H1 (cell line): ENCODE measurements at regions not wholly inside any gene's neighbourhood (a gene's known extent, or its start where the extent isn't known, plus 50 kb on each side); places are given as distances from the start of the nearest gene placed in this dataset.

Experiments used
- CTCF ChIA-PET: fragments of 300-600 bp; sonication (Branson Sonifier 250); formaldehyde crosslinking; loops from one replicate; lab custom pipeline; 2021; ENCODE audit not compliant: partially characterized antibody; lab: Charles Lee
- POLR2A ChIA-PET: fragments of 300-600 bp; sonication (Branson Sonifier 250); formaldehyde crosslinking; loops from one replicate; lab custom pipeline; 2021; ENCODE audit warnings: inconsistent platforms; ENCODE audit not compliant: partially characterized antibody; lab: Charles Lee
- DNase-seq, 2 experiments: peaks; one replicate each; pipeline versions ENCODE4 v3.0.0 to v3.0.0-alpha.2; 2010 to 2022; ENCODE audit warnings: low spot score in 2 of 2, low read depth in 1 of 2, mixed read lengths in 1 of 2
- FAIRE-seq: peaks from 2 replicates; lab custom pipeline; 2011; peaks lifted over from hg19 to GRCh38; lab: Jason Lieb, UNC
- H2AFZ ChIP-seq: 2 replicates; pipeline ENCODE4 v1.8.1; 2012; ENCODE audit warnings: low read length, inconsistent platforms
- H2AK5ac ChIP-seq: 2 replicates; pipeline ENCODE4 v1.6.1; 2013; ENCODE audit warnings: low read depth, low read length
- H2BK120ac ChIP-seq: replicated peaks from 2 replicates; pipeline ENCODE3; 2013; ENCODE audit warnings: low read depth, low read length, inconsistent platforms
- H2BK12ac ChIP-seq: 2 replicates; pipeline ENCODE4 v1.6.1; 2013; ENCODE audit warnings: low read depth, low read length
- H2BK15ac ChIP-seq: 2 replicates; pipeline ENCODE4 v1.6.1; 2013; ENCODE audit warnings: low read length
- H2BK20ac ChIP-seq: 2 replicates; pipeline ENCODE4 v1.6.1; 2013; ENCODE audit warnings: low read length
- H2BK5ac ChIP-seq: 2 replicates; pipeline ENCODE4 v1.6.1; 2013; ENCODE audit warnings: low read depth, low read length
- H3K14ac ChIP-seq: 2 replicates; pipeline ENCODE4 v1.6.1; 2013; ENCODE audit warnings: inconsistent platforms; ENCODE audit not compliant: insufficient read length
- H3K18ac ChIP-seq: 2 replicates; pipeline ENCODE4 v1.6.1; 2013; ENCODE audit warnings: low read length; ENCODE audit errors: extremely low read depth
- H3K23ac ChIP-seq: 2 replicates; pipeline ENCODE4 v1.6.1; 2013; ENCODE audit warnings: inconsistent platforms; ENCODE audit not compliant: insufficient read length
- H3K23me2 ChIP-seq: 2 replicates; pipeline ENCODE4 v1.6.1; 2013; ENCODE audit warnings: low read depth, low read length
- H3K27ac ChIP-seq: 2 replicates; pipeline ENCODE4 v1.6.1; 2011; ENCODE audit warnings: low read depth, low read length, inconsistent platforms
- H3K27me3 ChIP-seq, 4 experiments: replicated peaks in 1 of 4; 1 replicate in 1 of 4; 2 replicates in 3 of 4; pipeline versions ENCODE4 v1.6.1 to v1.8.1; 2011 to 2013; ENCODE audit warnings: low read length in 3 of 4, mild to moderate bottlenecking in 3 of 4, inconsistent platforms in 2 of 4, mixed read lengths in 2 of 4, moderate library complexity in 1 of 4; ENCODE audit not compliant: control insufficient read depth in 3 of 4, insufficient read depth in 3 of 4; ENCODE audit errors: extremely low read depth in 1 of 4
- H3K36me3 ChIP-seq, 4 experiments: 2 replicates each; pipeline versions ENCODE4 v1.6.1 to v1.8.1; 2011 to 2013; ENCODE audit warnings: mild to moderate bottlenecking in 4 of 4, low read length in 3 of 4, moderate library complexity in 2 of 4, control low read depth in 1 of 4, inconsistent platforms in 1 of 4; ENCODE audit not compliant: insufficient read depth in 4 of 4, control insufficient read depth in 2 of 4
- H3K4ac ChIP-seq: replicated peaks from 2 replicates; pipeline ENCODE3; 2013; ENCODE audit warnings: low read length, low read depth, mixed read lengths, inconsistent platforms; ENCODE audit not compliant: insufficient read length
- H3K4me1 ChIP-seq, 4 experiments: replicated peaks in 1 of 4; 1 replicate in 1 of 4; 2 replicates in 3 of 4; pipeline versions ENCODE4 v1.6.1 to v1.8.1; 2011 to 2013; ENCODE audit warnings: low read length in 3 of 4, inconsistent platforms in 2 of 4, mixed read lengths in 1 of 4; ENCODE audit not compliant: insufficient read depth in 4 of 4, control insufficient read depth in 3 of 4
- H3K4me2 ChIP-seq, 2 experiments: 2 replicates each; pipeline versions ENCODE4 v1.6.1 to v1.8.1; 2011 to 2013; ENCODE audit warnings: low read depth in 2 of 2, low read length in 2 of 2, control low read depth in 1 of 2, inconsistent platforms in 1 of 2, mild to moderate bottlenecking in 1 of 2; ENCODE audit not compliant: insufficient read depth in 1 of 2
- H3K4me3 ChIP-seq, 4 experiments: fragments of 200-600, 300-600 bp in 1 of 4; sonication (generic), shearing (Covaris generic), sonication (Bioruptor Twin) in 1 of 4; 2 replicates each; pipeline versions ENCODE4 v1.5.1 to v1.8.1; 2011 to 2016; ENCODE audit warnings: low read length in 4 of 4, low read depth in 3 of 4, control low read depth in 2 of 4, inconsistent platforms in 2 of 4, mild to moderate bottlenecking in 2 of 4, mixed read lengths in 1 of 4, moderate library complexity in 1 of 4; ENCODE audit not compliant: insufficient read depth in 2 of 4; ENCODE audit errors: extremely low read depth in 1 of 4
- H3K56ac ChIP-seq: replicated peaks from 2 replicates; pipeline ENCODE3; 2013; ENCODE audit warnings: low read depth, mild to moderate bottlenecking, mixed read lengths, low read length, inconsistent platforms; ENCODE audit not compliant: insufficient read length
- H3K79me1 ChIP-seq: 2 replicates; pipeline ENCODE4 v1.6.1; 2013; ENCODE audit warnings: low read depth, low read length, control low read depth
- H3K79me2 ChIP-seq, 2 experiments: 2 replicates each; pipeline versions ENCODE4 v1.6.1 to v1.8.1; 2012 to 2013; ENCODE audit warnings: low read length in 2 of 2, mild to moderate bottlenecking in 2 of 2, inconsistent platforms in 1 of 2; ENCODE audit not compliant: insufficient read depth in 2 of 2, control insufficient read depth in 1 of 2
- H3K9ac ChIP-seq, 4 experiments: replicated peaks in 1 of 4; 1 replicate in 1 of 4; 2 replicates in 3 of 4; pipeline versions ENCODE4 v1.6.1 to v1.8.1; 2011 to 2013; ENCODE audit warnings: low read depth in 3 of 4, low read length in 3 of 4, control low read depth in 2 of 4, mild to moderate bottlenecking in 2 of 4, moderate library complexity in 2 of 4, inconsistent platforms in 1 of 4; ENCODE audit errors: extremely low read depth in 1 of 4
- H3K9me3 ChIP-seq, 2 experiments: 2 replicates each; pipeline versions ENCODE4 v1.6.1 to v1.8.1; 2012 to 2013; ENCODE audit warnings: mild to moderate bottlenecking in 2 of 2, moderate library complexity in 2 of 2, control low read depth in 1 of 2, inconsistent platforms in 1 of 2, low read depth in 1 of 2, low read length in 1 of 2, mixed read lengths in 1 of 2; ENCODE audit not compliant: insufficient read depth in 2 of 2
- H4K20me1 ChIP-seq, 2 experiments: replicated peaks in 1 of 2; 2 replicates each; pipeline versions ENCODE3 to v1.8.1; 2011 to 2013; ENCODE audit warnings: inconsistent platforms in 2 of 2, low read length in 2 of 2, mild to moderate bottlenecking in 1 of 2; ENCODE audit not compliant: insufficient read depth in 2 of 2, control insufficient read depth in 1 of 2
- H4K5ac ChIP-seq: 2 replicates; pipeline ENCODE4 v1.6.1; 2013; ENCODE audit warnings: low read length, low read depth, mixed read lengths, inconsistent platforms; ENCODE audit not compliant: insufficient read length
- H4K8ac ChIP-seq: 2 replicates; pipeline ENCODE4 v1.8.0; 2013; ENCODE audit warnings: mild to moderate bottlenecking, moderate library complexity, low read length, inconsistent platforms; ENCODE audit not compliant: insufficient read depth; ENCODE audit errors: extremely low read depth
- H4K91ac ChIP-seq: replicated peaks from 2 replicates; pipeline ENCODE3; 2013; ENCODE audit warnings: low read length, mixed read lengths, inconsistent platforms; ENCODE audit not compliant: insufficient read length
- CTBP2 ChIP-seq: IDR thresholded peaks from 2 replicates; pipeline ENCODE4 v1.7.0; 2011; ENCODE audit warnings: borderline replicate concordance, mild to moderate bottlenecking, moderate library complexity, mixed read lengths, low read length; ENCODE audit not compliant: insufficient read depth, insufficient read length
- CTCF ChIP-seq, 3 experiments: IDR thresholded peaks; 1 replicate in 2 of 3; 2 replicates in 1 of 3; pipeline versions ENCODE4 v1.5.1 to v1.6.1; 2011; ENCODE audit warnings: low read length in 3 of 3, mild to moderate bottlenecking in 3 of 3, inconsistent platforms in 2 of 3, low read depth in 1 of 3, moderate library complexity in 1 of 3; ENCODE audit not compliant: insufficient read depth in 1 of 3; ENCODE audit errors: control extremely low read depth in 1 of 3
- E2F6 ChIP-seq: IDR thresholded peaks from 2 replicates; pipeline ENCODE4 v1.6.1; 2012; ENCODE audit warnings: inconsistent platforms
- EZH2 ChIP-seq: fragments of 200-600 bp; sonication (generic); IDR thresholded peaks from 2 replicates; pipeline ENCODE4 v1.7.1; 2012; ENCODE audit warnings: low read depth, mild to moderate bottlenecking, moderate library complexity, low read length, inconsistent platforms; ENCODE audit not compliant: severe bottlenecking
- HDAC2 ChIP-seq, 2 experiments: fragments of 300-600 bp in 1 of 2; sonication (generic) in 1 of 2; IDR thresholded peaks; 2 replicates each; pipeline ENCODE4 v1.6.1; 2011 to 2012; ENCODE audit warnings: low read depth in 2 of 2, low read length in 2 of 2, mild to moderate bottlenecking in 2 of 2, moderate library complexity in 2 of 2, borderline replicate concordance in 1 of 2, inconsistent platforms in 1 of 2
- NANOG ChIP-seq: IDR thresholded peaks from 2 replicates; pipeline ENCODE4 v1.6.1; 2011; ENCODE audit warnings: low read length, low read depth, mild to moderate bottlenecking, inconsistent platforms; ENCODE audit not compliant: insufficient read depth, poor library complexity, severe bottlenecking
- POLR2AphosphoS5 ChIP-seq: IDR thresholded peaks from 2 replicates; pipeline ENCODE4 v1.6.1; 2011; ENCODE audit warnings: low read depth, low read length
- WGBS, 2 experiments: shearing (Covaris generic) in 1 of 2; methylation state at CpG; one replicate each; pipeline versions ENCODE4 v1.1.6 to v1.1.7; 2013 to 2015; ENCODE audit warnings: low lambda C conversion rate in 2 of 2, mixed read lengths in 2 of 2, inconsistent platforms in 1 of 2, low coverage in 1 of 2, missing lambda C conversion rate in 1 of 2; ENCODE audit not compliant: insufficient replicate concordance in 2 of 2, insufficient coverage in 1 of 2, insufficient read length in 1 of 2; ENCODE audit errors: extremely low coverage in 1 of 2, missing lambda C conversion rate in 1 of 2; 5-methylcytosine and 5-hydroxymethylcytosine counted together

- Histone ChIP-seq H3K18ac (no peak overlapping the region), H3K9ac (no peak overlapping the region), H3K79me1 (no peaks in the 10 kb centered on the region), H4K91ac (no peak overlapping the region), H2BK120ac (no peak overlapping the region), H3K79me2 (no peaks in the 10 kb centered on the region), H3K36me3 (no peaks in the 10 kb centered on the region), H4K5ac (no peak overlapping the region), H3K23ac (no peak overlapping the region)
- POLR2A ChIA-PET = no interaction called here
- TF ChIP-seq EZH2 (no peak), CTCF (IDR thresholded peaks at IDR 0.05; ENCODE audit: control extremely low read depth in 1 of 3, insufficient read depth in 1 of 3, low read depth in 1 of 3, low read length in 3 of 3) (no peak), POLR2AphosphoS5 (no peak), E2F6 (no peak), HDAC2 (IDR thresholded peaks at IDR 0.05; ENCODE audit: borderline replicate concordance in 1 of 2, low read depth in 2 of 2, low read length in 2 of 2) (no peak), NANOG (no peak), CTBP2 (no peak)
- TF ChIP-seq, all 59 proteins: peak for 0
- no peak overlapping the region for H2BK5ac ChIP-seq
- no peak overlapping the region for H2BK12ac ChIP-seq
- H3K23me2 ChIP-seq = no peaks in the 10 kb centered on the region
- no peak overlapping the region for H3K27ac ChIP-seq
- WGBS, 2 experiments = 82% methylated on average over 5 of the region's 5 CpGs; no CpG with 5 or more reads in 1 of the 2 experiments
- no peak overlapping the region for H4K8ac ChIP-seq
- H3K27me3 ChIP-seq = no peaks in the 10 kb centered on the region; a peak in 1 of 7 replicates
- no peak overlapping the region for H2AK5ac ChIP-seq
- H3K56ac ChIP-seq = no peak overlapping the region
- no peaks in the 10 kb centered on the region for H3K9me3 ChIP-seq
- no peak overlapping the region for H2BK15ac ChIP-seq
- no peak overlapping the region for H3K4me2 ChIP-seq
- H2AFZ ChIP-seq = no peak overlapping the region
- no peak overlapping the region for H3K14ac ChIP-seq
- no peak overlapping the region for H2BK20ac ChIP-seq
- no peaks in the 10 kb centered on the region for H4K20me1 ChIP-seq
- no peak overlapping the region for H3K4ac ChIP-seq
- H3K4me3 ChIP-seq = no peak overlapping the region
- no peak for FAIRE-seq
- CTCF ChIA-PET = interaction anchor here (0.8 kb wide), 1 partner anchor 12 kb away, joined by 3 read pairs; no protein-coding TSS in a partner anchor
- DNase-seq = no peak
- H3K4me1 ChIP-seq = peaks cover 0 to 2% (median 0%) of the 10 kb centered on the region in 4 experiments; a peak in 2 of 7 replicates
These were observed 78.0 kb upstream of the CTTNBP2 start for GRCh38 chr7:117951285-117951684.
